Endothelial cell of umbilical vein (primary cell): ENCODE measurements at regions not wholly inside any gene's neighbourhood (a gene's known extent, or its start where the extent isn't known, plus 50 kb on each side); places are given as distances from the start of the nearest gene placed in this dataset.

Experiments
- BruUV-seq: library from RNA; stranded (reverse); fragments of 400-500 nt; replicated peaks from 2 replicates; lab custom pipeline; 2021; lab: Mats Ljungman, UMichigan
- CTCF ChIA-PET: fragments of 300-600, 350-600 bp; sonication (Branson Sonifier 250); formaldehyde crosslinking; loops from one replicate; lab custom pipeline; 2021; ENCODE audit warnings: antibody characterized with exemption, inconsistent platforms; lab: Charles Lee
- POLR2A ChIA-PET: fragments of 300-600, 350-600 bp; sonication (Branson Sonifier 250); formaldehyde crosslinking; loops from one replicate; lab custom pipeline; 2021; ENCODE audit warnings: antibody characterized with exemption, inconsistent platforms; lab: Charles Lee
- DNase-seq: peaks from one replicate; pipeline ENCODE4 v3.0.0-alpha.2; 2011; ENCODE audit warnings: low read depth, low spot score
- FAIRE-seq: peaks from 2 replicates; lab custom pipeline; 2011; peaks lifted over from hg19 to GRCh38; lab: Jason Lieb, UNC
- H2AFZ ChIP-seq: 2 replicates; pipeline ENCODE4 v1.6.0; 2012; ENCODE audit warnings: low read depth, low read length, control low read depth, inconsistent platforms
- H3K27ac ChIP-seq: 2 replicates; pipeline ENCODE4 v1.5.1; 2011; ENCODE audit warnings: low read depth, mild to moderate bottlenecking, control low read depth, low read length, moderate library complexity; ENCODE audit not compliant: insufficient read depth
- H3K27me3 ChIP-seq, 2 experiments: 2 replicates each; pipeline versions ENCODE4 v1.6.0 to v1.6.1; 2011; ENCODE audit warnings: low read length in 2 of 2, mixed read lengths in 1 of 2; ENCODE audit not compliant: control insufficient read depth in 2 of 2, insufficient read depth in 2 of 2
- H3K36me3 ChIP-seq, 2 experiments: 2 replicates in 1 of 2; 3 replicates in 1 of 2; pipeline ENCODE4 v1.5.1; 2011; ENCODE audit warnings: low read length in 2 of 2, mild to moderate bottlenecking in 1 of 2, moderate library complexity in 1 of 2; ENCODE audit not compliant: control insufficient read depth in 2 of 2, insufficient read depth in 2 of 2; ENCODE audit errors: extremely low read depth in 1 of 2
- H3K4me1 ChIP-seq: 3 replicates; pipeline ENCODE4 v1.5.1; 2011; ENCODE audit warnings: mild to moderate bottlenecking, low read length; ENCODE audit not compliant: control insufficient read depth, insufficient read depth; ENCODE audit errors: extremely low read depth
- H3K4me2 ChIP-seq: 2 replicates; pipeline ENCODE4 v1.6.1; 2011; ENCODE audit warnings: low read length, control low read depth, mixed read lengths; ENCODE audit not compliant: insufficient read depth
- H3K4me3 ChIP-seq, 3 experiments: fragments of 200-600 bp in 1 of 3; sonication (generic), shearing (Covaris generic) in 1 of 3; replicated peaks in 1 of 3; 2 replicates each; pipeline ENCODE4 v1.5.1; 2011 to 2016; ENCODE audit warnings: control low read depth in 3 of 3, low read length in 3 of 3, mild to moderate bottlenecking in 2 of 3, inconsistent platforms in 1 of 3, low read depth in 1 of 3, moderate library complexity in 1 of 3; ENCODE audit not compliant: insufficient read depth in 1 of 3
- H3K79me2 ChIP-seq: 2 replicates; pipeline ENCODE4 v1.6.0; 2012; ENCODE audit warnings: low read length, inconsistent platforms; ENCODE audit not compliant: control insufficient read depth, insufficient read depth
- H3K9ac ChIP-seq: replicated peaks from 2 replicates; pipeline ENCODE3; 2011; ENCODE audit warnings: low read length, control low read depth; ENCODE audit not compliant: insufficient read depth; ENCODE audit errors: extremely low read depth
- H3K9me1 ChIP-seq: replicated peaks from 3 replicates; pipeline ENCODE4 v1.6.0; 2011; ENCODE audit warnings: mild to moderate bottlenecking, low read length; ENCODE audit not compliant: control insufficient read depth, insufficient read depth; ENCODE audit errors: extremely low read depth
- H3K9me3 ChIP-seq: replicated peaks from 2 replicates; pipeline ENCODE4 v1.5.1; 2012; ENCODE audit warnings: low read length, inconsistent platforms; ENCODE audit not compliant: control insufficient read depth, insufficient read depth
- H4K20me1 ChIP-seq: replicated peaks from 2 replicates; pipeline ENCODE3; 2011; ENCODE audit warnings: mild to moderate bottlenecking, low read length; ENCODE audit not compliant: control insufficient read depth, insufficient read depth; ENCODE audit errors: extremely low read depth
- EZH2 ChIP-seq: IDR thresholded peaks from 2 replicates; pipeline ENCODE4 v1.6.1; 2012; ENCODE audit warnings: borderline replicate concordance, low read depth, mild to moderate bottlenecking, moderate library complexity, low read length, inconsistent platforms; ENCODE audit not compliant: severe bottlenecking
- FOS ChIP-seq: IDR thresholded peaks from 2 replicates; pipeline ENCODE4 v1.6.1; 2011; ENCODE audit warnings: mild to moderate bottlenecking, low read length, moderate library complexity, borderline replicate concordance; ENCODE audit not compliant: insufficient read depth
- GATA2 ChIP-seq: IDR thresholded peaks from 2 replicates; pipeline ENCODE4 v1.7.0; 2011; ENCODE audit warnings: low read depth, mild to moderate bottlenecking, moderate library complexity, mixed read lengths, low read length; ENCODE audit not compliant: insufficient read length, insufficient read depth
- JUN ChIP-seq: IDR thresholded peaks from 2 replicates; pipeline ENCODE4 v1.6.1; 2011; ENCODE audit warnings: borderline replicate concordance, low read depth; ENCODE audit not compliant: insufficient read length, insufficient read depth
- MYC ChIP-seq: IDR thresholded peaks from one replicate; pipeline ENCODE4 v1.6.1; 2011; ENCODE audit warnings: mild to moderate bottlenecking, low read depth, low read length
- POLR2A ChIP-seq: IDR thresholded peaks from 2 replicates; pipeline ENCODE4 v1.6.1; 2012; ENCODE audit warnings: low read depth, mild to moderate bottlenecking, control low read depth, low read length
- POLR2AphosphoS5 ChIP-seq: IDR thresholded peaks from 2 replicates; pipeline ENCODE4 v1.6.1; 2012; ENCODE audit warnings: low read depth, mild to moderate bottlenecking, control low read depth, low read length, moderate library complexity; ENCODE audit not compliant: insufficient read depth
- dilution Hi-C: fragments of 300-500 bp; cut with MboI; formaldehyde crosslinking; loops from one replicate; pipeline ENCODE4 v1.15.0; 2019; ENCODE audit warnings: low sequenced_read_pairs; ENCODE audit not compliant: extremely low pct_ligation_motif_present
- intact Hi-C: fragments of 100-400 bp; cut with micrococcal nuclease; formaldehyde crosslinking; loops from one replicate; pipeline ENCODE4 v1.10.0; 2022
- TF ChIP-seq, protein P1 (sequence below): IDR thresholded peaks from 2 replicates; pipeline ENCODE4 v1.6.1; 2011; ENCODE audit not compliant: insufficient read depth, insufficient read length
- TF ChIP-seq, protein P2 (sequence below), 2 donors: IDR thresholded peaks; 1 replicate in 1 of 2; 2 replicates in 1 of 2; pipeline ENCODE4 v1.5.1; 2011; ENCODE audit warnings: low read length in 2 of 2, mild to moderate bottlenecking in 2 of 2, moderate library complexity in 2 of 2, control low read depth in 1 of 2, inconsistent platforms in 1 of 2, low read depth in 1 of 2; ENCODE audit not compliant: insufficient read depth in 1 of 2; ENCODE audit errors: extremely low read depth in 1 of 2

DNA sequence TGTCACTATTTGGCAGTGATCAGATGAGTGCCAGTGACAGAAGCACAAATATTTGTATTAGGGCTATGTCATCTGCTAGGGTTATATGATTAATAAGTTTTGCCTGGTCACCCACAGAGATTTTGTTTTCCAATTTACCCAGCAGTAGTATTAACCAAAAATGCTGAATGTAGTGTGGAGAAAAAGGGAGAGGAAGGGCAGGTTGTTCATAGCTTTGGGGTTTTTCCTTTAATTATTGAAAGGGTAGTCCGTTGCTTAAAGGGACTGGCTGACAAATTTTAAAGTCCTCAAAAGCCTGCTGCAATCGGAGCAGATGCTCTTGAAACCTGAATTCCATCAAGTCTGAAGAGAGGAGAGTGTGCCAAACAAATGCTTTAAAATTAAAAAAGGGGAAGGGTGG is 237.9 kb upstream of the CCDC196 start:
- dilution Hi-C loops (no loop called here), intact Hi-C loops (no loop called here)
- Histone ChIP-seq H3K9me1 (no peaks in the 10 kb centered on the region), H3K27me3 (no peaks in the 10 kb centered on the region), H3K27ac (no peak overlapping the region), H3K4me3 (no peak overlapping the region), H2AFZ (no peak overlapping the region), H3K9ac (no peak overlapping the region), H4K20me1 (no peaks in the 10 kb centered on the region), H3K9me3 (no peaks in the 10 kb centered on the region), H3K79me2 (no peaks in the 10 kb centered on the region), H3K4me2 (no peak overlapping the region), H3K36me3 (no peaks in the 10 kb centered on the region), H3K4me1 (no peaks in the 10 kb centered on the region)
- FAIRE-seq (no peak), DNase-seq (no peak)
- POLR2A ChIA-PET, result no interaction called here
- BruUV-seq, result no TSS peak
- CTCF ChIA-PET, result no interaction called here
- TF ChIP-seq, protein P1, sequence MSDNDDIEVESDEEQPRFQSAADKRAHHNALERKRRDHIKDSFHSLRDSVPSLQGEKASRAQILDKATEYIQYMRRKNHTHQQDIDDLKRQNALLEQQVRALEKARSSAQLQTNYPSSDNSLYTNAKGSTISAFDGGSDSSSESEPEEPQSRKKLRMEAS, result no peak
- TF ChIP-seq, protein P2, sequence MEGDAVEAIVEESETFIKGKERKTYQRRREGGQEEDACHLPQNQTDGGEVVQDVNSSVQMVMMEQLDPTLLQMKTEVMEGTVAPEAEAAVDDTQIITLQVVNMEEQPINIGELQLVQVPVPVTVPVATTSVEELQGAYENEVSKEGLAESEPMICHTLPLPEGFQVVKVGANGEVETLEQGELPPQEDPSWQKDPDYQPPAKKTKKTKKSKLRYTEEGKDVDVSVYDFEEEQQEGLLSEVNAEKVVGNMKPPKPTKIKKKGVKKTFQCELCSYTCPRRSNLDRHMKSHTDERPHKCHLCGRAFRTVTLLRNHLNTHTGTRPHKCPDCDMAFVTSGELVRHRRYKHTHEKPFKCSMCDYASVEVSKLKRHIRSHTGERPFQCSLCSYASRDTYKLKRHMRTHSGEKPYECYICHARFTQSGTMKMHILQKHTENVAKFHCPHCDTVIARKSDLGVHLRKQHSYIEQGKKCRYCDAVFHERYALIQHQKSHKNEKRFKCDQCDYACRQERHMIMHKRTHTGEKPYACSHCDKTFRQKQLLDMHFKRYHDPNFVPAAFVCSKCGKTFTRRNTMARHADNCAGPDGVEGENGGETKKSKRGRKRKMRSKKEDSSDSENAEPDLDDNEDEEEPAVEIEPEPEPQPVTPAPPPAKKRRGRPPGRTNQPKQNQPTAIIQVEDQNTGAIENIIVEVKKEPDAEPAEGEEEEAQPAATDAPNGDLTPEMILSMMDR (IDR thresholded peaks at IDR 0.05; ENCODE audit: extremely low read depth in 1 of 2, insufficient read depth in 1 of 2, low read depth in 1 of 2, low read length in 2 of 2), result no peak
- TF ChIP-seq FOS (no peak), JUN (no peak), GATA2 (no peak), MYC (no peak), EZH2 (no peak), POLR2AphosphoS5 (no peak), POLR2A (no peak)
